Left ventricle myocardium inferior (tissue), 1 donor: ENCODE measurements at regions not wholly inside any gene's neighbourhood (a gene's known extent, or its start where the extent isn't known, plus 50 kb on each side); places are given as distances from the start of the nearest gene placed in this dataset.

ENCODE experiments used
- DNase-seq: peaks from one replicate; pipeline ENCODE4 v3.0.0-alpha.2; 2020
- H3K27ac ChIP-seq: fragments of 200-600 bp; replicated peaks from 2 replicates; pipeline ENCODE4 v1.8.0; 2021
- H3K27me3 ChIP-seq: fragments of 200-600 bp; 2 replicates; pipeline ENCODE4 v1.8.0; 2021; ENCODE audit warnings: low read depth
- H3K36me3 ChIP-seq: fragments of 200-600 bp; 2 replicates; pipeline ENCODE4 v1.8.0; 2021
- H3K4me1 ChIP-seq: fragments of 200-600 bp; 2 replicates; pipeline ENCODE4 v1.8.0; 2021
- H3K4me3 ChIP-seq: fragments of 200-600 bp; 2 replicates; pipeline ENCODE4 v1.8.0; 2021; ENCODE audit warnings: mild to moderate bottlenecking, moderate library complexity
- H3K9me3 ChIP-seq: fragments of 200-600 bp; replicated peaks from 2 replicates; pipeline ENCODE4 v1.8.0; 2021
- intact Hi-C: fragments of 100-400 bp; cut with micrococcal nuclease; formaldehyde crosslinking; loops from one replicate; pipeline ENCODE4 v1.11.0; 2022
- TF ChIP-seq, protein P1 (sequence below): fragments of 200-600 bp; IDR thresholded peaks from 2 replicates; pipeline ENCODE4 v1.8.0; 2021; ENCODE audit warnings: antibody characterized with exemption, mild to moderate bottlenecking, borderline replicate concordance
- donor health status: DM: no; HTN: yes; CAD: no; lungs with severe emphysema.

GRCh38 chr7:149622444-149623210 is 125.0 kb upstream of the ZNF746 start:
- Histone ChIP-seq H3K4me3 (peak overlapping the region; percentile 99), H3K27ac (no peak overlapping the region), H3K36me3 (peaks cover 38% of the 10 kb centered on the region), H3K4me1 (peaks cover 49% of the 10 kb centered on the region), H3K27me3 (no peaks in the 10 kb centered on the region), H3K9me3 (no peaks in the 10 kb centered on the region)
- intact Hi-C loops: no loop called here
- TF ChIP-seq, protein P1, sequence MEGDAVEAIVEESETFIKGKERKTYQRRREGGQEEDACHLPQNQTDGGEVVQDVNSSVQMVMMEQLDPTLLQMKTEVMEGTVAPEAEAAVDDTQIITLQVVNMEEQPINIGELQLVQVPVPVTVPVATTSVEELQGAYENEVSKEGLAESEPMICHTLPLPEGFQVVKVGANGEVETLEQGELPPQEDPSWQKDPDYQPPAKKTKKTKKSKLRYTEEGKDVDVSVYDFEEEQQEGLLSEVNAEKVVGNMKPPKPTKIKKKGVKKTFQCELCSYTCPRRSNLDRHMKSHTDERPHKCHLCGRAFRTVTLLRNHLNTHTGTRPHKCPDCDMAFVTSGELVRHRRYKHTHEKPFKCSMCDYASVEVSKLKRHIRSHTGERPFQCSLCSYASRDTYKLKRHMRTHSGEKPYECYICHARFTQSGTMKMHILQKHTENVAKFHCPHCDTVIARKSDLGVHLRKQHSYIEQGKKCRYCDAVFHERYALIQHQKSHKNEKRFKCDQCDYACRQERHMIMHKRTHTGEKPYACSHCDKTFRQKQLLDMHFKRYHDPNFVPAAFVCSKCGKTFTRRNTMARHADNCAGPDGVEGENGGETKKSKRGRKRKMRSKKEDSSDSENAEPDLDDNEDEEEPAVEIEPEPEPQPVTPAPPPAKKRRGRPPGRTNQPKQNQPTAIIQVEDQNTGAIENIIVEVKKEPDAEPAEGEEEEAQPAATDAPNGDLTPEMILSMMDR: no peak
- DNase-seq: no peak

- Histone ChIP-seq H3K4me3 (no peak overlapping the region), H3K9me3 (no peaks in the 10 kb centered on the region), H3K27me3 (no peaks in the 10 kb centered on the region), H3K27ac (no peak overlapping the region), H3K4me1 (peaks cover 54% of the 10 kb centered on the region), H3K36me3 (peaks cover 46% of the 10 kb centered on the region)
- intact Hi-C loops: no loop called here
- no peak for DNase-seq
- TF ChIP-seq, protein P1: no peak
These were observed 124.2 kb upstream of the ZNF746 start for GRCh38 chr7:149621776-149622175.

GRCh38 chr7:149620961-149621360 is 123.4 kb upstream of the ZNF746 start:
- Histone ChIP-seq H3K36me3 (peaks cover 53% of the 10 kb centered on the region), H3K27ac (no peak overlapping the region), H3K4me1 (peaks cover 62% of the 10 kb centered on the region), H3K9me3 (no peaks in the 10 kb centered on the region), H3K4me3 (no peak overlapping the region), H3K27me3 (no peaks in the 10 kb centered on the region)
- TF ChIP-seq, protein P1: no peak
- intact Hi-C loops: no loop called here
- no peak for DNase-seq

GRCh38 chr7:149616898-149617297 is 119.3 kb upstream of the ZNF746 start:
- peaks cover 93% of the 10 kb centered on the region for H3K36me3 ChIP-seq
- intact Hi-C loops: no loop called here
- peak; percentile 20 for DNase-seq

GRCh38 chr7:149615690-149616270 is 118.2 kb upstream of the ZNF746 start:
- Histone ChIP-seq H3K9me3 (no peaks in the 10 kb centered on the region), H3K4me1 (peaks cover 32% of the 10 kb centered on the region), H3K36me3 (peaks cover 98% of the 10 kb centered on the region), H3K27me3 (no peaks in the 10 kb centered on the region), H3K27ac (no peak overlapping the region), H3K4me3 (no peak overlapping the region)
- TF ChIP-seq, protein P1: peak; percentile 35
- peak; percentile 29 for DNase-seq
- intact Hi-C loops: no loop called here

More at GRCh38 chr7:149616898-149617297, 119.3 kb upstream of the ZNF746 start:
- H3K27ac ChIP-seq: no peak overlapping the region
- no peak overlapping the region for H3K4me3 ChIP-seq
- H3K9me3 ChIP-seq: no peaks in the 10 kb centered on the region
- TF ChIP-seq, protein P1: no peak
- peaks cover 30% of the 10 kb centered on the region for H3K4me1 ChIP-seq
- no peaks in the 10 kb centered on the region for H3K27me3 ChIP-seq
